Endothelial cell (in vitro differentiated cells): ENCODE measurements at regions not wholly inside any gene's neighbourhood (a gene's known extent, or its start where the extent isn't known, plus 50 kb on each side); places are given as distances from the start of the nearest gene placed in this dataset.

Experiments
- DNase-seq: peaks from one replicate; pipeline ENCODE4 v3.0.0; 2021; ENCODE audit warnings: low spot score
- H3K27ac Mint-ChIP-seq: one replicate; pipeline ENCODE4 v1.8.0; 2021; ENCODE audit warnings: mixed read lengths, inconsistent platforms; ENCODE audit not compliant: unreplicated experiment
- H3K27me3 Mint-ChIP-seq: one replicate; pipeline ENCODE4 v1.8.0; 2021; ENCODE audit warnings: mild to moderate bottlenecking, moderate library complexity, mixed read lengths, inconsistent platforms; ENCODE audit not compliant: unreplicated experiment
- H3K36me3 Mint-ChIP-seq: one replicate; pipeline ENCODE4 v1.8.0; 2021; ENCODE audit warnings: mild to moderate bottlenecking, low read depth, mixed read lengths, inconsistent platforms; ENCODE audit not compliant: unreplicated experiment
- H3K4me1 Mint-ChIP-seq: one replicate; pipeline ENCODE4 v1.8.0; 2021; ENCODE audit warnings: mild to moderate bottlenecking, mixed read lengths, inconsistent platforms; ENCODE audit not compliant: unreplicated experiment
- H3K4me3 Mint-ChIP-seq: one replicate; pipeline ENCODE4 v1.8.0; 2021; ENCODE audit warnings: mild to moderate bottlenecking, mixed read lengths, inconsistent platforms; ENCODE audit not compliant: unreplicated experiment
- H3K9me3 Mint-ChIP-seq: one replicate; pipeline ENCODE4 v1.8.0; 2021; ENCODE audit warnings: mixed read lengths, inconsistent platforms; ENCODE audit not compliant: unreplicated experiment
- CTCF ChIP-seq: fragments of 200-600 bp; sonication (generic); IDR thresholded peaks from one replicate; pipeline ENCODE4 v1.5.0; 2021; ENCODE audit warnings: antibody characterized with exemption; ENCODE audit not compliant: unreplicated experiment

GRCh38 chr5:1949253-1949652 lies 66.5 kb upstream of the IRX4 start:
- Mint-ChIP-seq H3K4me1 (peaks cover 64% of the 10 kb centered on the region), H3K27ac (peak overlapping the region; percentile 61), H3K9me3 (no peaks in the 10 kb centered on the region), H3K4me3 (no peak overlapping the region), H3K36me3 (no peaks in the 10 kb centered on the region), H3K27me3 (peaks cover 19% of the 10 kb centered on the region)
- DNase-seq = no peak
- no peak for TF ChIP-seq CTCF

GRCh38 chr5:1948663-1949191 lies 66.0 kb upstream of the IRX4 start:
- H3K4me1 Mint-ChIP-seq = peaks cover 69% of the 10 kb centered on the region
- H3K27me3 Mint-ChIP-seq = peaks cover 19% of the 10 kb centered on the region
- no peak for TF ChIP-seq CTCF
- H3K36me3 Mint-ChIP-seq = peaks cover 2% of the 10 kb centered on the region
- H3K27ac Mint-ChIP-seq = peak overlapping the region; percentile 98
- DNase-seq = no peak
- H3K9me3 Mint-ChIP-seq = no peaks in the 10 kb centered on the region
- H3K4me3 Mint-ChIP-seq = no peak overlapping the region

- peaks cover 4% of the 10 kb centered on the region for H3K36me3 Mint-ChIP-seq
- TF ChIP-seq CTCF = no peak
- peaks cover 67% of the 10 kb centered on the region for H3K4me1 Mint-ChIP-seq
- peak; percentile 42 for DNase-seq
- peak overlapping the region; percentile 37 for H3K4me3 Mint-ChIP-seq
- no peaks in the 10 kb centered on the region for H3K9me3 Mint-ChIP-seq
- H3K27ac Mint-ChIP-seq = peak overlapping the region; percentile 98
- peaks cover 19% of the 10 kb centered on the region for H3K27me3 Mint-ChIP-seq
Observed at GRCh38 chr5:1948111-1948510, 65.4 kb upstream of the IRX4 start.

GRCh38 chr5:1946776-1947175 lies 64.1 kb upstream of the IRX4 start:
- TF ChIP-seq CTCF = no peak
- H3K9me3 Mint-ChIP-seq = no peaks in the 10 kb centered on the region
- peak overlapping the region; percentile 40 for H3K4me3 Mint-ChIP-seq
- peaks cover 19% of the 10 kb centered on the region for H3K27me3 Mint-ChIP-seq
- H3K36me3 Mint-ChIP-seq = peaks cover 4% of the 10 kb centered on the region
- H3K4me1 Mint-ChIP-seq = peaks cover 55% of the 10 kb centered on the region
- no peak overlapping the region for H3K27ac Mint-ChIP-seq
- DNase-seq = no peak

- peaks cover 50% of the 10 kb centered on the region for H3K4me1 Mint-ChIP-seq
- H3K27me3 Mint-ChIP-seq = peaks cover 15% of the 10 kb centered on the region
- no peak for DNase-seq
- peaks cover 4% of the 10 kb centered on the region for H3K36me3 Mint-ChIP-seq
- H3K4me3 Mint-ChIP-seq = no peak overlapping the region
- H3K27ac Mint-ChIP-seq = no peak overlapping the region
- TF ChIP-seq CTCF = no peak
- H3K9me3 Mint-ChIP-seq = no peaks in the 10 kb centered on the region
Observed at GRCh38 chr5:1946122-1946677, 63.5 kb upstream of the IRX4 start.
